K562 (cell line): ENCODE measurements at regions not wholly inside any gene's neighbourhood (a gene's known extent, or its start where the extent isn't known, plus 50 kb on each side); places are given as distances from the start of the nearest gene placed in this dataset.
A peak's percentile ranks its signal among the peaks of the same experiment; 100 is the strongest.
"Not testable (repeated sequence)": the region's sequence is repeated elsewhere in the genome, so short reads cannot be mapped to it uniquely, and the experiment has no call there.

Source experiments
- ATAC-seq: fragments of 200-7000 bp; cut with Tn5 transposase; 3 replicates; pipeline ENCODE4 v1.9.1; 2020; ENCODE audit warnings: moderate library complexity
- BruUV-seq: library from RNA; stranded (reverse); fragments of 400-500 nt; replicated peaks from 2 replicates; lab custom pipeline; 2021; lab: Mats Ljungman, UMichigan
- CTCF ChIA-PET: fragments of 300-600 bp; formaldehyde crosslinking; extraction: SDS; loops from one replicate; lab custom pipeline; 2021; ENCODE audit warnings: low intra/inter-chr PET ratio; lab: Yijun Ruan, JAX
- POLR2A ChIA-PET: fragments of 300-600, 350-650 bp; sonication (Branson Sonifier 250); formaldehyde crosslinking; extraction: SDS; loops from one replicate; lab custom pipeline; 2021; ENCODE audit warnings: antibody characterized with exemption, inconsistent platforms; lab: Yijun Ruan, JAX
- DNase-seq, 4 experiments: peaks; one replicate each; pipeline versions ENCODE4 v3.0.0 to v3.0.0-alpha.2; 2011 to 2018; ENCODE audit warnings: low spot score in 3 of 4, mixed read lengths in 3 of 4; ENCODE audit errors: extremely low read depth in 1 of 4
- FAIRE-seq: peaks from 2 replicates; lab custom pipeline; 2011; peaks lifted over from hg19 to GRCh38; lab: Jason Lieb, UNC
- H2AFZ ChIP-seq: 2 replicates; pipeline ENCODE4 v1.6.0; 2011; ENCODE audit warnings: low read depth, low read length, control low read depth, inconsistent platforms
- H3K27ac ChIP-seq: fragments of 200-600 bp; 3 replicates; pipeline ENCODE4 v1.8.0; 2011; ENCODE audit warnings: low read depth, mild to moderate bottlenecking, control low read depth, inconsistent platforms, low read length, moderate library complexity, mixed read lengths; ENCODE audit errors: extremely low read depth
- H3K27me3 ChIP-seq, 2 experiments: fragments of 300-600 bp in 1 of 2; 2 replicates in 1 of 2; 3 replicates in 1 of 2; pipeline versions ENCODE4 v1.6.0 to v1.8.0; 2011; ENCODE audit warnings: inconsistent platforms in 2 of 2, low read length in 2 of 2, mild to moderate bottlenecking in 1 of 2, mixed read lengths in 1 of 2, moderate library complexity in 1 of 2; ENCODE audit not compliant: control insufficient read depth in 2 of 2, insufficient read depth in 2 of 2
- H3K36me3 ChIP-seq: fragments of 300-600 bp; 3 replicates; pipeline ENCODE4 v1.8.0; 2011; ENCODE audit warnings: mild to moderate bottlenecking, low read length, inconsistent platforms; ENCODE audit not compliant: control insufficient read depth, insufficient read depth
- H3K4me1 ChIP-seq, 2 experiments: fragments of 200-600 bp in 1 of 2; replicated peaks in 1 of 2; 2 replicates in 1 of 2; 3 replicates in 1 of 2; pipeline versions ENCODE4 v1.5.1 to v1.8.0; 2011; ENCODE audit warnings: inconsistent platforms in 2 of 2, low read length in 2 of 2, mild to moderate bottlenecking in 1 of 2, mixed read lengths in 1 of 2, moderate library complexity in 1 of 2; ENCODE audit not compliant: control insufficient read depth in 2 of 2, insufficient read depth in 2 of 2
- H3K4me2 ChIP-seq: 2 replicates; pipeline ENCODE4 v1.6.1; 2011; ENCODE audit warnings: low read length, control low read depth, inconsistent platforms, mixed read lengths; ENCODE audit not compliant: insufficient read depth
- H3K4me3 ChIP-seq: fragments of 200-600 bp; sonication (generic), shearing (Covaris generic); 2 replicates; pipeline ENCODE4 v1.5.1; 2016; ENCODE audit warnings: control low read depth, inconsistent platforms
- H3K79me2 ChIP-seq: fragments of 200-600 bp; 3 replicates; pipeline ENCODE4 v1.8.0; 2011; ENCODE audit warnings: low read length, inconsistent platforms; ENCODE audit not compliant: control insufficient read depth, insufficient read depth
- H3K9ac ChIP-seq, 2 experiments: 2 replicates each; pipeline versions ENCODE4 v1.6.0 to v1.6.1; 2011; ENCODE audit warnings: low read depth in 2 of 2, low read length in 2 of 2, control low read depth in 1 of 2, inconsistent platforms in 1 of 2, mild to moderate bottlenecking in 1 of 2, mixed read lengths in 1 of 2; ENCODE audit not compliant: insufficient read depth in 1 of 2
- H3K9me1 ChIP-seq: one replicate; pipeline ENCODE4 v1.6.0; 2011; ENCODE audit warnings: inconsistent platforms, mild to moderate bottlenecking, low read length, moderate library complexity; ENCODE audit not compliant: control insufficient read depth, insufficient read depth
- H3K9me3 ChIP-seq: replicated peaks from 2 replicates; pipeline ENCODE4 v1.5.1; 2011; ENCODE audit warnings: low read depth, low read length, inconsistent platforms; ENCODE audit not compliant: control insufficient read depth, insufficient read depth
- H4K20me1 ChIP-seq: replicated peaks from 2 replicates; pipeline ENCODE4 v1.6.1; 2011; ENCODE audit warnings: low read length, inconsistent platforms, mixed read lengths; ENCODE audit not compliant: control insufficient read depth, insufficient read depth
- HDAC1 ChIP-seq, 2 experiments: fragments of 450-650 bp; IDR thresholded peaks; 2 replicates each; pipeline ENCODE4 v1.6.1; 2016 to 2017; ENCODE audit warnings: inconsistent platforms in 1 of 2, mild to moderate bottlenecking in 1 of 2, moderate library complexity in 1 of 2
- NRF1 ChIP-seq, 2 experiments: fragments of 450-650 bp; IDR thresholded peaks in 1 of 2; conservative IDR thresholded peaks in 1 of 2; 2 replicates each; pipeline ENCODE4 v1.6.1; 2014; ENCODE audit warnings: mild to moderate bottlenecking in 2 of 2
- POLR2G ChIP-seq: fragments of 200-400 bp; formaldehyde crosslinking; IDR thresholded peaks from 2 replicates; pipeline ENCODE4 v1.6.1; 2017; ENCODE audit warnings: low read depth, mild to moderate bottlenecking, antibody characterized with exemption, low read length, moderate library complexity
- ZNF561 ChIP-seq: fragments of 450-650 bp; formaldehyde crosslinking; conservative IDR thresholded peaks from 2 replicates; pipeline ENCODE4 v1.4.0; 2020; ENCODE audit warnings: mild to moderate bottlenecking, moderate library complexity
- WGBS: fragments of 100-300 bp; shearing (Covaris generic); methylation state at CpG from one replicate; pipeline ENCODE4 v1.1.6; 2016; ENCODE audit warnings: low coverage, mixed read lengths; ENCODE audit not compliant: insufficient coverage; ENCODE audit errors: missing lambda C conversion rate; 5-methylcytosine and 5-hydroxymethylcytosine counted together
- in situ Hi-C: fragments of 300-500 bp; cut with MboI; formaldehyde crosslinking; loops from 4 replicates; pipeline ENCODE4 v1.15.0; 2018; ENCODE audit warnings: inconsistent platforms, mixed read lengths
- intact Hi-C: fragments of 100-400 bp; cut with micrococcal nuclease; formaldehyde crosslinking; loops from 2 replicates; pipeline ENCODE4 v1.14.2; 2022
- TF ChIP-seq, protein P1 (sequence below), 2 experiments: IDR thresholded peaks; 2 replicates each; pipeline ENCODE4 v1.6.1; 2011; ENCODE audit warnings: borderline replicate concordance in 1 of 2, control low read depth in 1 of 2, low read depth in 1 of 2, low read length in 1 of 2, mild to moderate bottlenecking in 1 of 2, mixed read lengths in 1 of 2, moderate library complexity in 1 of 2; ENCODE audit not compliant: insufficient read depth in 1 of 2, insufficient read length in 1 of 2, poor library complexity in 1 of 2, severe bottlenecking in 1 of 2; ENCODE audit errors: extremely low read depth in 1 of 2

DNA sequence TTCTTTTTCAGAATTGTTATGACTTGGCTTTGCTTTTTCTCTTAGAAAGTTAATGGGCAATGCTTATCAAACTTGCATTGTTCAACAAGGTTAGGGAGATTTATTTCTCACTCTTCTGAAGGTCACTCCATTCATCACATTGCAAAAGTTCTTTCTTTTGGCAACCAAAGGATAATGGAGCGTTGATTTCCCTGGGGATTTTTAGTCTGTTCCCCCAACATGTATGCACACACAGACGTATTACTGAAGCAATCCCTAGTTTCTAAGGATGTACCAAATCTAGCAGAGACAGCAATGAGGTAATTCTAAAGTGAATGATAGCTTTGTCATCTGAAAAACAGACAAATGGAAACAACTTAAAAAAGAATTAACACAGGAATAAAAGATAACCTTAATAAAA lies 349.1 kb downstream of the NYAP2 start (continued):
- TF ChIP-seq HDAC1 (IDR thresholded peaks at IDR 0.05) (no peak), ZNF561 (CRISPR knock-in tag) (no peak)

DNA sequence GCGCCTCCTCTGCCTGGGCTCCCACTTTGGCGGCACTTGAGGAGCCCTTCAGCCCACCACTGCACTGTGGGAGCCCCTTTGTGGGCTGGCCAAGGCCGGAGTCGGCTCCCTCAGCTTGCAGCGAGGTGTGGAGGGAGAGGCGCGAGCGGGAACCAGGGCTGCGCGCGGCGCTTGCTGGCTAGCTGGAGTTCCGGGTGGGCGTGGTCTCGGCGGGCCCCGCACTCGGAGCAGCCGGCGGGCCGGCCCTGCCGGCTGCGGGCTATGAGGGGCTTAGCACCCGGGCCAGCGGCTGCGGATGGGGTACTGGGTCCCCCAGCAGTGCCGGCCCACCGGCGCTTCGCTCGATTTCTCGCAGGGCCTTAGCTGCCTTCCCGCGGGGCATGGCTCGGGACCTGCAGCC lies 344.5 kb downstream of the NYAP2 start:
- FAIRE-seq, in situ Hi-C loops, H3K4me2 ChIP-seq, POLR2A ChIA-PET, BruUV-seq, H3K9me3 ChIP-seq, H3K9me1 ChIP-seq, H3K27ac ChIP-seq, H4K20me1 ChIP-seq, ATAC-seq, H3K36me3 ChIP-seq, H3K4me1 ChIP-seq, H3K79me2 ChIP-seq, intact Hi-C loops, CTCF ChIA-PET, H2AFZ ChIP-seq, H3K9ac ChIP-seq, H3K27me3 ChIP-seq: not testable (repeated sequence)
- TF ChIP-seq POLR2G, result 0 out of 2 replicates have a peak, but pooled peaks have one; percentile 24
- TF ChIP-seq, protein P1, sequence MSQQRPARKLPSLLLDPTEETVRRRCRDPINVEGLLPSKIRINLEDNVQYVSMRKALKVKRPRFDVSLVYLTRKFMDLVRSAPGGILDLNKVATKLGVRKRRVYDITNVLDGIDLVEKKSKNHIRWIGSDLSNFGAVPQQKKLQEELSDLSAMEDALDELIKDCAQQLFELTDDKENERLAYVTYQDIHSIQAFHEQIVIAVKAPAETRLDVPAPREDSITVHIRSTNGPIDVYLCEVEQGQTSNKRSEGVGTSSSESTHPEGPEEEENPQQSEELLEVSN (IDR thresholded peaks at IDR 0.05; ENCODE audit: borderline replicate concordance in 1 of 2, extremely low read depth in 1 of 2, insufficient read depth in 1 of 2, insufficient read length in 1 of 2, low read depth in 1 of 2, low read length in 1 of 2, poor library complexity in 1 of 2, severe bottlenecking in 1 of 2), result peak in 1 of 2 experiments; percentile 61
- TF ChIP-seq NRF1 (conservative IDR thresholded peaks at IDR 0.05 in 1 of 2, IDR thresholded peaks at IDR 0.05 in 1 of 2), result 0 out of 4 replicates have a peak, but pooled peaks of 1 of the 2 experiments have one; percentile 33
- peak in 1 of 4 experiments; percentile 12 for DNase-seq
- 0% methylated on average over 5 of the region's 35 CpGs for WGBS
- H3K4me3 ChIP-seq, result peak overlapping the region; percentile 8; the same call in 1 of the 2 replicates
